K562 (cell line): ENCODE measurements at regions not wholly inside any gene's neighbourhood (a gene's known extent, or its start where the extent isn't known, plus 50 kb on each side); places are given as distances from the start of the nearest gene placed in this dataset.

Experiments
- MXI1 ChIP-seq: IDR thresholded peaks from 2 replicates; pipeline ENCODE4 v1.6.1; 2011; ENCODE audit warnings: low read depth, mild to moderate bottlenecking, improper control_type of control experiment, low read length
- POLR2AphosphoS2 ChIP-seq: IDR thresholded peaks from 2 replicates; pipeline ENCODE4 v1.6.1; 2012; ENCODE audit warnings: low read length, improper control_type of control experiment

DNA sequence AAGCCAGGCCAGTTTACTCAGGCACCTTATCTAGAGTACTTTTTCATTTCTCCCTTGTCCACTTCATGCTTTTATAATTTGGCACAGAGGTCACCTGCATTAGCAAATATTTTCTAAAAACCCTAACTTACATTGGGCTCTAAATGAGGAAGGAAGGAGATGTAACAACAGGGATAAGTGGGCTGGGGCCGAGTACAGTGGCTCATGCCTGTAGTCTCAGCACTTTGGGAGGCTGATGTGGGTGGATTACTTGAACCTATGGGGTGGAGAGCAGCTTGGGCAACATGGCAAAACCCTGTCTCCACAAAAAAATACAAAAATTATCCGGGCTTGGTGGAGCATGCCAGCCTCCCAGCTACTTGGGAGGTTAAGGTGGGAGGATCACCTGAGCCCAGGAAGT is 55.9 kb downstream of the TMEM100 start:
- TF ChIP-seq MXI1 (no peak), POLR2AphosphoS2 (no peak)
